H1 (cell line): ENCODE measurements at regions not wholly inside any gene's neighbourhood (a gene's known extent, or its start where the extent isn't known, plus 50 kb on each side); places are given as distances from the start of the nearest gene placed in this dataset.

Experiments used
- ASH2L ChIP-seq: fragments of 200-600, 300-600 bp; sonication (generic); IDR thresholded peaks from one replicate; pipeline ENCODE4 v1.7.1; 2017; ENCODE audit warnings: low read length
- CBX5 ChIP-seq: fragments of 300-800, 300-1000 bp; sonication (generic); IDR thresholded peaks from 2 replicates; pipeline ENCODE4 v1.7.1; 2016; ENCODE audit warnings: antibody characterized with exemption, low read length, low read depth
- CREB1 ChIP-seq: IDR thresholded peaks from 2 replicates; pipeline ENCODE4 v1.6.1; 2012; ENCODE audit warnings: inconsistent platforms
- E2F6 ChIP-seq: IDR thresholded peaks from 2 replicates; pipeline ENCODE4 v1.6.1; 2012; ENCODE audit warnings: inconsistent platforms
- EP300 ChIP-seq, 2 experiments: IDR thresholded peaks; 1 replicate in 1 of 2; 2 replicates in 1 of 2; pipeline ENCODE4 v1.6.1; 2011 to 2012; ENCODE audit warnings: low read depth in 2 of 2, low read length in 2 of 2, mild to moderate bottlenecking in 2 of 2, borderline replicate concordance in 1 of 2, inconsistent platforms in 1 of 2, moderate library complexity in 1 of 2
- FOSL1 ChIP-seq: IDR thresholded peaks from 2 replicates; pipeline ENCODE4 v1.6.1; 2011; ENCODE audit warnings: mild to moderate bottlenecking, low read depth, low read length, moderate library complexity; ENCODE audit not compliant: insufficient read depth
- GABPA ChIP-seq: IDR thresholded peaks from 2 replicates; pipeline ENCODE4 v1.6.1; 2011; ENCODE audit warnings: mild to moderate bottlenecking, low read length, moderate library complexity, borderline replicate concordance; ENCODE audit not compliant: insufficient read depth
- HDAC6 ChIP-seq: IDR thresholded peaks from one replicate; pipeline ENCODE4 v1.7.1; 2012; ENCODE audit warnings: low read depth, mild to moderate bottlenecking, inconsistent platforms, low read length, moderate library complexity
- MAFK ChIP-seq: IDR thresholded peaks from 2 replicates; pipeline ENCODE4 v1.6.1; 2012; ENCODE audit warnings: low read depth, mild to moderate bottlenecking, improper control_type of control experiment, low read length
- NANOG ChIP-seq: IDR thresholded peaks from 2 replicates; pipeline ENCODE4 v1.6.1; 2011; ENCODE audit warnings: low read length, low read depth, mild to moderate bottlenecking, inconsistent platforms; ENCODE audit not compliant: insufficient read depth, poor library complexity, severe bottlenecking
- NRF1 ChIP-seq: IDR thresholded peaks from 2 replicates; pipeline ENCODE4 v1.6.1; 2011; ENCODE audit warnings: mild to moderate bottlenecking, low read depth, low read length, improper control_type of control experiment
- RBBP5 ChIP-seq: IDR thresholded peaks from 2 replicates; pipeline ENCODE4 v1.7.1; 2012; ENCODE audit warnings: low read depth, mild to moderate bottlenecking, inconsistent platforms, low read length, moderate library complexity, borderline replicate concordance
- RFX5 ChIP-seq: IDR thresholded peaks from 2 replicates; pipeline ENCODE4 v1.6.1; 2011; ENCODE audit warnings: low read depth, low read length, improper control_type of control experiment, borderline replicate concordance
- RNF2 ChIP-seq: fragments of 200-900, 300-1000 bp; sonication (generic); IDR thresholded peaks from 2 replicates; pipeline ENCODE4 v1.7.1; 2016; ENCODE audit warnings: borderline replicate concordance, low read depth, mild to moderate bottlenecking, antibody characterized with exemption, low read length; ENCODE audit not compliant: poor library complexity, severe bottlenecking; ENCODE audit errors: missing control alignments
- SRF ChIP-seq: IDR thresholded peaks from 2 replicates; pipeline ENCODE4 v1.6.1; 2011; ENCODE audit warnings: mild to moderate bottlenecking, low read depth, low read length, moderate library complexity
- TAF7 ChIP-seq: optimal IDR thresholded peaks from 2 replicates; pipeline ENCODE3; 2011; ENCODE audit warnings: low read depth, mild to moderate bottlenecking, inconsistent platforms, low read length, moderate library complexity, borderline replicate concordance
- TBP ChIP-seq: IDR thresholded peaks from 2 replicates; pipeline ENCODE4 v1.6.1; 2011; ENCODE audit warnings: low read depth, low read length, improper control_type of control experiment
- TCF12 ChIP-seq: IDR thresholded peaks from 2 replicates; pipeline ENCODE4 v1.6.1; 2011; ENCODE audit warnings: low read depth, mild to moderate bottlenecking, low read length

GRCh38 chr10:60643874-60644273 lies 134.4 kb upstream of the CDK1 start (continued):
- no peak for TF ChIP-seq TBP
- TF ChIP-seq NRF1: no peak
- TF ChIP-seq RFX5: no peak
- TF ChIP-seq TAF7: no peak
- TF ChIP-seq TCF12: no peak
- no peak for TF ChIP-seq HDAC6
- TF ChIP-seq NANOG: no peak
- no peak for TF ChIP-seq MAFK
- TF ChIP-seq CREB1: no peak
- TF ChIP-seq GABPA: no peak
- no peak for TF ChIP-seq RBBP5
- TF ChIP-seq CBX5: no peak
- no peak for TF ChIP-seq SRF
- no peak for TF ChIP-seq E2F6
- no peak for TF ChIP-seq EP300 (IDR thresholded peaks at IDR 0.05; ENCODE audit: borderline replicate concordance in 1 of 2, low read depth in 2 of 2, low read length in 2 of 2)
- no peak for TF ChIP-seq FOSL1
- TF ChIP-seq ASH2L: no peak
- TF ChIP-seq RNF2: no peak
